Thoracic aorta (tissue), 2 donors: ENCODE measurements at regions not wholly inside any gene's neighbourhood (a gene's known extent, or its start where the extent isn't known, plus 50 kb on each side); places are given as distances from the start of the nearest gene placed in this dataset.
A peak's percentile ranks its signal among the peaks of the same experiment; 100 is the strongest.

ENCODE experiments used
- ATAC-seq: fragments of 150-250 bp; one replicate; pipeline ENCODE4 v1.8.0; 2017; ENCODE audit warnings: low read depth; ENCODE audit not compliant: insufficient number of reproducible peaks, low FRiP score
- DNase-seq: peaks from one replicate; pipeline ENCODE4 v3.0.0-alpha.2; 2020; ENCODE audit warnings: low spot score
- H3K27ac ChIP-seq, 2 donors: fragments of 200-600 bp; sonication (generic); 1 replicate in 1 of 2; 2 replicates in 1 of 2; pipeline ENCODE4 v1.5.1; 2016; ENCODE audit warnings: mild to moderate bottlenecking in 2 of 2, moderate library complexity in 2 of 2
- H3K27me3 ChIP-seq: fragments of 200-600 bp; sonication (generic); replicated peaks from 2 replicates; pipeline ENCODE4 v1.6.0; 2016; ENCODE audit warnings: mild to moderate bottlenecking; ENCODE audit not compliant: insufficient read depth
- H3K36me3 ChIP-seq: fragments of 200-600 bp; sonication (generic); one replicate; pipeline ENCODE4 v1.5.1; 2016
- H3K4me1 ChIP-seq, 2 donors: fragments of 200-600 bp; sonication (generic); 1 replicate in 1 of 2; 2 replicates in 1 of 2; pipeline versions ENCODE4 v1.5.1 to v1.6.0; 2016; ENCODE audit warnings: low read depth in 2 of 2, mild to moderate bottlenecking in 1 of 2; ENCODE audit not compliant: control insufficient read depth in 1 of 2
- H3K4me3 ChIP-seq: fragments of 200-600 bp; sonication (generic); 2 replicates; pipeline ENCODE4 v1.5.1; 2016; ENCODE audit warnings: mild to moderate bottlenecking
- H3K9me3 ChIP-seq: fragments of 200-600 bp; sonication (generic); 2 replicates; pipeline ENCODE4 v1.5.1; 2016
- TF ChIP-seq, protein P1 (sequence below): fragments of 200-600 bp; sonication (generic); IDR thresholded peaks from one replicate; pipeline ENCODE4 v1.5.1; 2019; ENCODE audit warnings: antibody characterized with exemption

DNA sequence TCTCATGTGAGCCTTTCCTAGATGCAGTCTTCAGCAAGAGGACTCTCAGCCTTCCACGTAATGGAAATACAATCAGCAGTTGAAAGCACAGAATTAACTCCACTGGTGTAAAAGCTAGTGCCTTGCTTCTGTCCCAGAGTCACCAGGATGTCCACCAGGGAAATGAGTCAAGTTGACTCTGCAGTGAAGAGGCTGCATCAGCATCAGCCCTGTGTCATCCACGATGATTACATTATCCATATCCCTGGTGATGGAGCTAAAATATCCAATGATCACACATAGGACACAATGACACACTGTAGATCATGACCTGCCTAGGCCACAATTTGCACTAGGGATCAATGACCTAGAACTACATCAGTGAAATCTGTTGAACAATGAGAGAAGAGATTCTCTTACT lies 262.4 kb downstream of the ERMARD start:
- no peak overlapping the region for H3K4me3 ChIP-seq
- no peak overlapping the region for H3K27ac ChIP-seq
- H3K27me3 ChIP-seq = no peaks in the 10 kb centered on the region
- H3K4me1 ChIP-seq = peaks cover 0 to 16% of the 10 kb centered on the region in 2 donors
- no peaks in the 10 kb centered on the region for H3K9me3 ChIP-seq
- ATAC-seq (no peak), DNase-seq (no peak)
- TF ChIP-seq, protein P1, sequence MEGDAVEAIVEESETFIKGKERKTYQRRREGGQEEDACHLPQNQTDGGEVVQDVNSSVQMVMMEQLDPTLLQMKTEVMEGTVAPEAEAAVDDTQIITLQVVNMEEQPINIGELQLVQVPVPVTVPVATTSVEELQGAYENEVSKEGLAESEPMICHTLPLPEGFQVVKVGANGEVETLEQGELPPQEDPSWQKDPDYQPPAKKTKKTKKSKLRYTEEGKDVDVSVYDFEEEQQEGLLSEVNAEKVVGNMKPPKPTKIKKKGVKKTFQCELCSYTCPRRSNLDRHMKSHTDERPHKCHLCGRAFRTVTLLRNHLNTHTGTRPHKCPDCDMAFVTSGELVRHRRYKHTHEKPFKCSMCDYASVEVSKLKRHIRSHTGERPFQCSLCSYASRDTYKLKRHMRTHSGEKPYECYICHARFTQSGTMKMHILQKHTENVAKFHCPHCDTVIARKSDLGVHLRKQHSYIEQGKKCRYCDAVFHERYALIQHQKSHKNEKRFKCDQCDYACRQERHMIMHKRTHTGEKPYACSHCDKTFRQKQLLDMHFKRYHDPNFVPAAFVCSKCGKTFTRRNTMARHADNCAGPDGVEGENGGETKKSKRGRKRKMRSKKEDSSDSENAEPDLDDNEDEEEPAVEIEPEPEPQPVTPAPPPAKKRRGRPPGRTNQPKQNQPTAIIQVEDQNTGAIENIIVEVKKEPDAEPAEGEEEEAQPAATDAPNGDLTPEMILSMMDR = no peak
- H3K36me3 ChIP-seq = no peaks in the 10 kb centered on the region

DNA sequence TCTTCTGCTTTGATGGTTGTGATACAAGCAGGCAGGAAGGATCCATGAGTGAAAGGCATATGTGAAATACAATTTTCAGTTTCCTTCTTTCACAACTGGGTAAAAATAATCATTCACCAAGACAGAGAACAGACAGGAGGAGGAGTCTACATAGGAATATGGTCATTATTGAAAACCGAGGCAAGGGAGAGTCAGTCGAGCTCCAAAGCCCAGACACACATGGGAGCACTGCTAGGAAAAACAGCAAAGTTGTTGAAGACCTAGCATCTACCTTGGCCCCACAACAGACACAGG lies 260.6 kb downstream of the ERMARD start:
- Histone ChIP-seq H3K4me1 (peaks cover 0 to 16% of the 10 kb centered on the region in 2 donors), H3K9me3 (no peaks in the 10 kb centered on the region), H3K27me3 (no peaks in the 10 kb centered on the region), H3K4me3 (no peak overlapping the region), H3K27ac (no peak overlapping the region), H3K36me3 (no peaks in the 10 kb centered on the region)
- TF ChIP-seq, protein P1 = no peak
- no peak for DNase-seq
- no peak for ATAC-seq

DNA sequence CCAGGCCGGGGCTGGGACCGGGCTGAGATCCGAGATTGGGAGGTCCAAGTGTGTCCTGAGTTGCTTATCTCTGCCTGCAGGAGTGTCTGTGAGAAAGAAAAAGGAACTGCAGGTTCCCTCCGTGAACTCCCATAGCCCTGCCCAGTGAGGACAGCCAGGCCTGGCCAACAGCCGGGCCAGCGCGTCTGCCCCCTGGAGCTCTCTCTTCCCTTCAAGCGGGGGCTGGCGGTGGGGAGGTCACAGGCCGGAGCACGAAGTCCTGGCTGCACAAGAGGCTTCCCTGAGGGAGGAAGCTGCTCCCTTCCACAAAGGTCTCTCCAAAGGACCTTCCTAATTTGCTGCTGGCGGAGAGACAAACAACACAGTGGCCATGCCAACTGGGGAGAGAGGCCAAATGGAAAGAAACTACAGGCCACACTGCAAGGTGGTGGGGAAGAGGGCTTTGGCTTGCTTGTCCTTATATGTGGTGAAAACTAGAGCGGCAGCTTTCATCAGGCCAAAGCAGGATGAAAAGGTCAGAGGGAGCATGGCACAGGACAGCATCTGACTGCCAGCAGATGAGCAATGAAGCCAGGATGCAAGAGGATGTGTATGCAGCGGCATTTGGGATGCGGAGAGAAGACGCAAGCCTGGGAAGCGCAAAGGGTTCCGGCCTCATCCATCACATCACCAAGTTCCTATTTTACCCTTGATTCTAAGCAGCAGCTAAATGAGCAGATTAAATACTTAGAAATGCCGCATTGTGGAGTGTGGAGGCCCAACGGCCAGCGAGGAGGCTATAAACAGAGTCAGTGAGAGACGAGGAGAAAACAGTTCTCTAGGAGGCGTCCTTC lies 260.0 kb downstream of the ERMARD start:
- DNase-seq = no peak
- no peak for ATAC-seq
- Histone ChIP-seq H3K27me3 (no peaks in the 10 kb centered on the region), H3K9me3 (no peaks in the 10 kb centered on the region), H3K27ac (no peak overlapping the region), H3K36me3 (no peaks in the 10 kb centered on the region), H3K4me3 (peak overlapping the region; percentile 32), H3K4me1 (peaks cover 0 to 16% of the 10 kb centered on the region in 2 donors)
- TF ChIP-seq, protein P1 = no peak

DNA sequence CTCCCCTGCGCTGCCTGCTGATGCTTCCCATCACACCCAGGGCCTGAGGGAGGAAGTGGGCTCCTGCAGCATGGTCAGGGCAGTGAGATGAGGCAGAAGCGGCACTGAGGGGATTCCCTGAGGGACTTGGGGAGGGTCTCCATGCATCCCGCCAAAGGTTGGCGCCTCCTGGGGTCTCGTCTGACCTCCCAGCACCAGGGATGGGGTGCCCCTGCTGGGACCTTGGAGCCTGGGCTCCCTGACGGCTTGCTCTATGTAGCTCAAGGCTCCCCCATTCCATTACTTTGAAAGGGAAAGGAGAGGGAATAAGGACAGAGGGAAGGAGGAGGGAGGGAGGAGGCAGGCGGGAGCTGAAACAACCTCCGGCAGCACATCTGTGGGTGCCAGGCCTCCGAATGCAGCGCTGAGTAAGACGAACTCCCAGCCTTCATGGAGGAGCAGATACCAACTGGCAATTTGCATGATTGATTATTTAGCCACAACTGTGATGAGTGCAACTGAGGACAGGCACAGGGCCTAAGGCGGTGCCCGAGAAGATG lies 259.3 kb downstream of the ERMARD start:
- Histone ChIP-seq H3K27me3 (no peaks in the 10 kb centered on the region), H3K27ac (no peak overlapping the region), H3K36me3 (no peaks in the 10 kb centered on the region), H3K9me3 (no peaks in the 10 kb centered on the region), H3K4me3 (peak overlapping the region; percentile 32), H3K4me1 (peaks cover 0 to 16% of the 10 kb centered on the region in 2 donors)
- DNase-seq (no peak), ATAC-seq (no peak)
- TF ChIP-seq, protein P1 = no peak

- no peak overlapping the region for H3K4me3 ChIP-seq
- H3K9me3 ChIP-seq = no peaks in the 10 kb centered on the region
- TF ChIP-seq, protein P1 = no peak
- no peak overlapping the region for H3K27ac ChIP-seq
- H3K27me3 ChIP-seq = no peaks in the 10 kb centered on the region
- peaks cover 0 to 16% of the 10 kb centered on the region in 2 donors for H3K4me1 ChIP-seq
- no peaks in the 10 kb centered on the region for H3K36me3 ChIP-seq
- no peak for ATAC-seq
- no peak for DNase-seq
Measured at GRCh38 chr6:170008294-170008785, 256.9 kb downstream of the ERMARD start.
